ENCODE measurements at regions not wholly inside any gene's neighbourhood (a gene's known extent, or its start where the extent isn't known, plus 50 kb on each side); places are given as distances from the start of the nearest gene placed in this dataset.

DNA sequence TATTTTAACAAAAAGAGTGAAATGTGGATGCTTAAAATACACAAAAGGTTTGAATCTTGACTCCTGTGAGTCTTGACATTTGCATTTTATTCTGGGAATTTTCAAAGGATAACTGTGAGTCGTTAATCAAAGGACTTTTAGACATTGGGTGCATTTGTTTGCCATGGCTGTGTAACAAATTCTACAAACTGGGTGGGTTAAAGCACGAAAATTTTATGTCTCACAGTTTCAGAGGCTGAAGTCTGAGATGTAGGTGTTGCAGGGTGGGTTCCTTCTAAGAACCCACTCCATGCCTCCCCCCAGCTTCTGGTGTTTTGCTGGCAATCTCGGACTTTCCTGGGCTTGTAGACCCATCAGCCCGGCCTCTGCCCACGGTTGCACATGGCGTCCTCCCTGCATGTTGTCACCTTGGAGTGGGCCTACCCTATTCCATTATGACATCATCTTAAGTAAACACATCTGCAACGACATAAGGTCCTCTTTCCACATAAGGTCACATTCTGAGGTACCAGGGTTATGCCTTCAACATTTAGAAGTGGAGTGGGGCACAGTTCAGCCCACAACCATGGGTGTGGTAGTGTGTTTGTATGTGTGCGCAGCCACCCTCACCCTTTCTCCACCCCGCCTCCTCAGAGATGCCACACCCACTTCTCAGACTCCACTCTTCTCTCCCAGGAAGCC, 113.1 kb downstream of the FOXA2 start:
- TF ChIP-seq POLR2A (IDR thresholded peaks at IDR 0.05) (no peak), CTCF (IDR thresholded peaks at IDR 0.05) (no peak)

Data from body of pancreas (tissue), 4 donors.